Peyer's patch (tissue), 4 donors: ENCODE measurements at regions not wholly inside any gene's neighbourhood (a gene's known extent, or its start where the extent isn't known, plus 50 kb on each side); places are given as distances from the start of the nearest gene placed in this dataset.
"Not testable (repeated sequence)": the region's sequence is repeated elsewhere in the genome, so short reads cannot be mapped to it uniquely, and the experiment has no call there.

Source experiments
- CTCF ChIP-seq, 6 experiments: fragments of 450-650 bp in 4 of 6; fragments of 200-600 bp in 2 of 6; sonication (generic) in 1 of 6; IDR thresholded peaks; one replicate each; pipeline ENCODE4 v1.5.1; 2017 to 2019; ENCODE audit warnings: antibody characterized with exemption in 6 of 6, mild to moderate bottlenecking in 3 of 6, moderate library complexity in 1 of 6
- POLR2A ChIP-seq, 2 donors: fragments of 450-650 bp; IDR thresholded peaks; one replicate each; pipeline ENCODE4 v1.5.1; 2017; ENCODE audit warnings: antibody characterized with exemption in 2 of 2, mild to moderate bottlenecking in 2 of 2, moderate library complexity in 2 of 2

- not testable (repeated sequence) for TF ChIP-seq CTCF, POLR2A (IDR thresholded peaks at IDR 0.05)
Measured at GRCh38 chr12:79995385-79996084, 60.6 kb upstream of the PPP1R12A start.
